B cell (primary cell): ENCODE measurements at regions not wholly inside any gene's neighbourhood (a gene's known extent, or its start where the extent isn't known, plus 50 kb on each side); places are given as distances from the start of the nearest gene placed in this dataset.

ENCODE experiments used
- ATAC-seq: fragments of 200-7000 bp; cut with Tn5 transposase; one replicate; pipeline ENCODE4 v1.10.0; 2021; ENCODE audit warnings: low read depth, mild to moderate bottlenecking, moderate number of reproducible peaks, moderate library complexity
- CTCF ChIA-PET: fragments of 350-600 bp; sonication (Branson Sonifier 250); formaldehyde crosslinking; loops from one replicate; lab custom pipeline; 2021; ENCODE audit warnings: antibody characterized with exemption, inconsistent platforms; lab: Charles Lee
- POLR2A ChIA-PET: fragments of 350-600 bp; sonication (Branson Sonifier 250); formaldehyde crosslinking; loops from one replicate; lab custom pipeline; 2021; ENCODE audit warnings: antibody characterized with exemption; lab: Charles Lee
- DNase-seq: peaks from one replicate; pipeline ENCODE4 v3.0.0; 2013
- H2AFZ ChIP-seq: 2 replicates; pipeline ENCODE4 v1.6.1; 2012; ENCODE audit warnings: mild to moderate bottlenecking, low read depth, low read length; ENCODE audit not compliant: insufficient read depth, poor library complexity, severe bottlenecking
- H3K27ac ChIP-seq, 2 donors: 1 replicate in 1 of 2; 2 replicates in 1 of 2; pipeline ENCODE4 v1.5.1; 2012 to 2013; ENCODE audit warnings: low read length in 2 of 2, mild to moderate bottlenecking in 2 of 2, moderate library complexity in 1 of 2
- H3K27me3 ChIP-seq, 4 experiments: fragments of 200-600 bp in 1 of 4; sonication (generic) in 1 of 4; replicated peaks in 1 of 4; 1 replicate in 2 of 4; 2 replicates in 2 of 4; pipeline versions ENCODE4 v1.6.1 to v1.7.0; 2013 to 2016; ENCODE audit warnings: low read length in 3 of 4, mild to moderate bottlenecking in 2 of 4, mixed read lengths in 1 of 4, moderate library complexity in 1 of 4; ENCODE audit not compliant: insufficient read depth in 4 of 4, control insufficient read depth in 3 of 4; ENCODE audit errors: control extremely low read depth in 1 of 4
- H3K36me3 ChIP-seq, 2 experiments: replicated peaks in 1 of 2; 1 replicate in 1 of 2; 2 replicates in 1 of 2; pipeline versions ENCODE4 v1.6.1 to v1.7.1; 2013; ENCODE audit warnings: low read length in 1 of 2; ENCODE audit not compliant: insufficient read depth in 2 of 2, control insufficient read depth in 1 of 2; ENCODE audit errors: control extremely low read depth in 1 of 2, extremely low read depth in 1 of 2
- H3K4me1 ChIP-seq, 2 donors: fragments of 200-600 bp in 1 of 2; sonication (generic) in 1 of 2; 1 replicate in 1 of 2; 2 replicates in 1 of 2; pipeline versions ENCODE4 v1.5.1 to v1.6.1; 2013 to 2017; ENCODE audit warnings: low read length in 2 of 2; ENCODE audit not compliant: control insufficient read depth in 2 of 2, insufficient read depth in 2 of 2
- H3K4me2 ChIP-seq: replicated peaks from 2 replicates; pipeline ENCODE3; 2012; ENCODE audit warnings: mild to moderate bottlenecking, low read depth, low read length; ENCODE audit not compliant: poor library complexity, severe bottlenecking
- H3K4me3 ChIP-seq, 5 experiments: fragments of 200-600 bp in 1 of 5; sonication (generic) in 1 of 5; 1 replicate in 3 of 5; 2 replicates in 2 of 5; pipeline versions ENCODE4 v1.5.1 to v1.7.0; 2011 to 2016; ENCODE audit warnings: low read length in 4 of 5, mild to moderate bottlenecking in 4 of 5, low read depth in 2 of 5, control low read depth in 1 of 5, moderate library complexity in 1 of 5; ENCODE audit not compliant: insufficient read depth in 1 of 5; ENCODE audit errors: control extremely low read depth in 1 of 5, extremely low read depth in 1 of 5
- H3K79me2 ChIP-seq: fragments of 200-600 bp; sonication (generic); one replicate; pipeline ENCODE4 v1.6.0; 2016; ENCODE audit warnings: low read length; ENCODE audit not compliant: control insufficient read depth, insufficient read depth
- H3K9ac ChIP-seq: fragments of 200-600 bp; sonication (generic); 2 replicates; pipeline ENCODE4 v1.6.1; 2017; ENCODE audit warnings: mild to moderate bottlenecking, low read length, moderate library complexity
- H3K9me3 ChIP-seq, 3 donors: one replicate each; pipeline versions ENCODE4 v1.6.1 to v1.7.1; 2013; ENCODE audit warnings: low read length in 2 of 3; ENCODE audit not compliant: control insufficient read depth in 2 of 3, insufficient read depth in 1 of 3; ENCODE audit errors: control extremely low read depth in 1 of 3
- H4K20me1 ChIP-seq: 2 replicates; pipeline ENCODE4 v1.6.0; 2012; ENCODE audit warnings: mild to moderate bottlenecking, low read length; ENCODE audit not compliant: insufficient read depth, control insufficient read depth, poor library complexity, severe bottlenecking
- H3K27ac Mint-ChIP-seq: one replicate; pipeline ENCODE4 v1.8.0; 2021; ENCODE audit warnings: mixed read lengths
- H3K27me3 Mint-ChIP-seq: one replicate; pipeline ENCODE4 v1.8.0; 2021; ENCODE audit warnings: mixed read lengths
- H3K4me1 Mint-ChIP-seq: one replicate; pipeline ENCODE4 v1.8.0; 2021; ENCODE audit warnings: mixed read lengths
- H3K4me3 Mint-ChIP-seq: one replicate; pipeline ENCODE4 v1.8.0; 2021; ENCODE audit warnings: mixed read lengths
- H3K9me3 Mint-ChIP-seq: one replicate; pipeline ENCODE4 v1.8.0; 2022; ENCODE audit warnings: mixed read lengths; ENCODE audit not compliant: insufficient read depth
- CTCF ChIP-seq: fragments of 200-600 bp; IDR thresholded peaks from one replicate; pipeline ENCODE4 v1.8.0; 2022; ENCODE audit warnings: antibody characterized with exemption, mild to moderate bottlenecking
- WGBS: methylation state at CpG from one replicate; pipeline ENCODE4 v1.1.5; 2013; ENCODE audit warnings: missing lambda C conversion rate; ENCODE audit not compliant: insufficient coverage; 5-methylcytosine and 5-hydroxymethylcytosine counted together
- intact Hi-C: fragments of 100-400 bp; cut with micrococcal nuclease; formaldehyde crosslinking; loops from one replicate; pipeline ENCODE4 v1.10.0; 2022

GRCh38 chr10:120734483-120735078 is 116.6 kb upstream of the WDR11 start:
- WGBS, result 83% methylated on average over 1 of the region's 6 CpGs
- no peak overlapping the region for H3K9ac ChIP-seq
- H3K27ac ChIP-seq, result no peak overlapping the region
- H3K27me3 ChIP-seq, result no peaks in the 10 kb centered on the region
- no peak overlapping the region for H3K4me3 Mint-ChIP-seq
- DNase-seq (no peak), ATAC-seq (no peak)
- no peak overlapping the region for H2AFZ ChIP-seq
- H3K36me3 ChIP-seq, result no peaks in the 10 kb centered on the region
- no peaks in the 10 kb centered on the region for H4K20me1 ChIP-seq
- H3K27me3 Mint-ChIP-seq, result peaks cover 10% of the 10 kb centered on the region
- H3K9me3 Mint-ChIP-seq, result no peaks in the 10 kb centered on the region
- no peaks in the 10 kb centered on the region for H3K79me2 ChIP-seq
- H3K4me3 ChIP-seq, result no peak overlapping the region
- no peak overlapping the region for H3K4me2 ChIP-seq
- TF ChIP-seq CTCF, result no peak
- H3K27ac Mint-ChIP-seq, result no peak overlapping the region
- no peaks in the 10 kb centered on the region for H3K9me3 ChIP-seq
- POLR2A ChIA-PET, result no interaction called here
- H3K4me1 Mint-ChIP-seq, result no peaks in the 10 kb centered on the region
- no peaks in the 10 kb centered on the region for H3K4me1 ChIP-seq
- CTCF ChIA-PET, result interaction anchor here (0.7 to 1.4 kb wide), 5 partner anchors 9 to 94 kb away, joined by 3 to 4 read pairs (median 4); no protein-coding TSS in a partner anchor
- intact Hi-C loops, result loop anchor here (10.0 kb wide), 1 partner anchor 980 kb away; no protein-coding TSS in a partner anchor

- no peaks in the 10 kb centered on the region for H3K79me2 ChIP-seq
- no peak overlapping the region for H3K27ac ChIP-seq
- peaks cover 10% of the 10 kb centered on the region for H3K27me3 Mint-ChIP-seq
- H3K4me2 ChIP-seq, result no peak overlapping the region
- no peak for ATAC-seq
- no peaks in the 10 kb centered on the region for H3K36me3 ChIP-seq
- H3K9ac ChIP-seq, result no peak overlapping the region
- TF ChIP-seq CTCF, result no peak
- WGBS, result 84% methylated on average over 5 of the region's 5 CpGs
- H3K27ac Mint-ChIP-seq, result no peak overlapping the region
- no peaks in the 10 kb centered on the region for H3K9me3 Mint-ChIP-seq
- H3K27me3 ChIP-seq, result no peaks in the 10 kb centered on the region
- no peak for DNase-seq
- no peaks in the 10 kb centered on the region for H3K4me1 Mint-ChIP-seq
- CTCF ChIA-PET, result interaction anchor here (0.8 to 3.7 kb wide), 5 partner anchors 8 to 93 kb away, joined by 3 to 11 read pairs (median 4); no protein-coding TSS in a partner anchor
- no peak overlapping the region for H2AFZ ChIP-seq
- no peaks in the 10 kb centered on the region for H4K20me1 ChIP-seq
- POLR2A ChIA-PET, result no interaction called here
- no peaks in the 10 kb centered on the region for H3K9me3 ChIP-seq
- no peaks in the 10 kb centered on the region for H3K4me1 ChIP-seq
- H3K4me3 ChIP-seq, result no peak overlapping the region
- intact Hi-C loops, result loop anchor here (10.0 kb wide), 1 partner anchor 981 kb away; no protein-coding TSS in a partner anchor
- H3K4me3 Mint-ChIP-seq, result no peak overlapping the region
Measured at GRCh38 chr10:120735315-120735714, 115.8 kb upstream of the WDR11 start.
